Lung (tissue), 11 donors: ENCODE measurements at regions not wholly inside any gene's neighbourhood (a gene's known extent, or its start where the extent isn't known, plus 50 kb on each side); places are given as distances from the start of the nearest gene placed in this dataset.

Experiments
- ATAC-seq: fragments of 200-7000 bp; cut with Tn5 transposase; one replicate; pipeline ENCODE4 v1.9.1; 2020; ENCODE audit warnings: moderate number of reproducible peaks; ENCODE audit not compliant: insufficient read depth, low FRiP score
- DNase-seq, 3 donors: peaks; one replicate each; pipeline ENCODE4 v3.0.0-alpha.2; 2013 to 2017
- H3K27ac ChIP-seq, 2 donors: one replicate each; pipeline ENCODE4 v1.5.1; 2013; ENCODE audit warnings: mild to moderate bottlenecking in 2 of 2, moderate library complexity in 2 of 2, control low read depth in 1 of 2, inconsistent platforms in 1 of 2, low read depth in 1 of 2, low read length in 1 of 2
- H3K27me3 ChIP-seq, 3 donors: one replicate each; pipeline ENCODE4 v1.5.1; 2013; ENCODE audit warnings: low read length in 2 of 3; ENCODE audit not compliant: control insufficient read depth in 3 of 3, insufficient read depth in 3 of 3
- H3K36me3 ChIP-seq, 4 donors: one replicate each; pipeline ENCODE4 v1.5.1; 2013; ENCODE audit warnings: low read length in 4 of 4, mild to moderate bottlenecking in 1 of 4, moderate library complexity in 1 of 4; ENCODE audit not compliant: control insufficient read depth in 4 of 4, insufficient read depth in 4 of 4
- H3K4me1 ChIP-seq, 5 donors: one replicate each; pipeline ENCODE4 v1.5.1; 2013; ENCODE audit warnings: low read length in 5 of 5, mild to moderate bottlenecking in 2 of 5, moderate library complexity in 1 of 5; ENCODE audit not compliant: control insufficient read depth in 5 of 5, insufficient read depth in 5 of 5
- H3K4me3 ChIP-seq: one replicate; pipeline ENCODE4 v1.5.1; 2013; ENCODE audit warnings: mild to moderate bottlenecking, control low read depth, moderate library complexity
- H3K9ac ChIP-seq, 2 donors: one replicate each; pipeline ENCODE4 v1.5.1; 2013; ENCODE audit warnings: low read length in 2 of 2, control low read depth in 1 of 2; ENCODE audit not compliant: insufficient read depth in 1 of 2
- H3K9me3 ChIP-seq, 4 donors: one replicate each; pipeline ENCODE4 v1.5.1; 2013; ENCODE audit warnings: low read length in 3 of 4, mild to moderate bottlenecking in 1 of 4, moderate library complexity in 1 of 4; ENCODE audit not compliant: control insufficient read depth in 4 of 4, insufficient read depth in 3 of 4
- WGBS, 2 donors: extraction: QIAGEN DNeasy Blood & Tissue Kit; methylation state at CpG; one replicate each; pipeline ENCODE4 v1.1.7; 2013; 5-methylcytosine and 5-hydroxymethylcytosine counted together
- TF ChIP-seq, protein P1 (sequence below): IDR thresholded peaks from 2 replicates; pipeline ENCODE4 v1.5.1; 2012; ENCODE audit warnings: mild to moderate bottlenecking; ENCODE audit errors: control extremely low read depth, extremely low read depth
- donor health status: control.
- donor health status: control.
- donor health status: Bipolar disorder and iron deficiency.
- donor health status: healthy.
- donor health status: DM: yes; HTN: yes; CAD: no.

- H3K4me1 ChIP-seq: no peaks in the 10 kb centered on the region
- H3K27ac ChIP-seq: no peak overlapping the region
- no peak for DNase-seq
- no peak overlapping the region for H3K4me3 ChIP-seq
- 86 to 95% methylated on average over 3 of the region's 3 CpGs for WGBS, 2 donors
- TF ChIP-seq, protein P1, sequence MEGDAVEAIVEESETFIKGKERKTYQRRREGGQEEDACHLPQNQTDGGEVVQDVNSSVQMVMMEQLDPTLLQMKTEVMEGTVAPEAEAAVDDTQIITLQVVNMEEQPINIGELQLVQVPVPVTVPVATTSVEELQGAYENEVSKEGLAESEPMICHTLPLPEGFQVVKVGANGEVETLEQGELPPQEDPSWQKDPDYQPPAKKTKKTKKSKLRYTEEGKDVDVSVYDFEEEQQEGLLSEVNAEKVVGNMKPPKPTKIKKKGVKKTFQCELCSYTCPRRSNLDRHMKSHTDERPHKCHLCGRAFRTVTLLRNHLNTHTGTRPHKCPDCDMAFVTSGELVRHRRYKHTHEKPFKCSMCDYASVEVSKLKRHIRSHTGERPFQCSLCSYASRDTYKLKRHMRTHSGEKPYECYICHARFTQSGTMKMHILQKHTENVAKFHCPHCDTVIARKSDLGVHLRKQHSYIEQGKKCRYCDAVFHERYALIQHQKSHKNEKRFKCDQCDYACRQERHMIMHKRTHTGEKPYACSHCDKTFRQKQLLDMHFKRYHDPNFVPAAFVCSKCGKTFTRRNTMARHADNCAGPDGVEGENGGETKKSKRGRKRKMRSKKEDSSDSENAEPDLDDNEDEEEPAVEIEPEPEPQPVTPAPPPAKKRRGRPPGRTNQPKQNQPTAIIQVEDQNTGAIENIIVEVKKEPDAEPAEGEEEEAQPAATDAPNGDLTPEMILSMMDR: no peak
- H3K27me3 ChIP-seq: no peaks in the 10 kb centered on the region
- no peak overlapping the region for H3K9ac ChIP-seq
- peaks cover 0 to 6% (median 0%) of the 10 kb centered on the region in 4 donors for H3K9me3 ChIP-seq
- ATAC-seq: no peak
- H3K36me3 ChIP-seq: no peaks in the 10 kb centered on the region
Measured at GRCh38 chr15:46996359-46996758, 720.9 kb upstream of the SEMA6D start.

- Histone ChIP-seq H3K4me1 (no peaks in the 10 kb centered on the region), H3K36me3 (no peaks in the 10 kb centered on the region), H3K27ac (no peak overlapping the region), H3K27me3 (no peaks in the 10 kb centered on the region), H3K4me3 (no peak overlapping the region), H3K9me3 (peaks cover 0 to 4% (median 0%) of the 10 kb centered on the region in 4 donors), H3K9ac (no peak overlapping the region)
- WGBS, 2 donors: 93 to 97% methylated on average over 3 of the region's 3 CpGs
- no peak for DNase-seq
- ATAC-seq: no peak
- TF ChIP-seq, protein P1: no peak
Measured at GRCh38 chr15:46997501-46997900, 719.8 kb upstream of the SEMA6D start.

DNA sequence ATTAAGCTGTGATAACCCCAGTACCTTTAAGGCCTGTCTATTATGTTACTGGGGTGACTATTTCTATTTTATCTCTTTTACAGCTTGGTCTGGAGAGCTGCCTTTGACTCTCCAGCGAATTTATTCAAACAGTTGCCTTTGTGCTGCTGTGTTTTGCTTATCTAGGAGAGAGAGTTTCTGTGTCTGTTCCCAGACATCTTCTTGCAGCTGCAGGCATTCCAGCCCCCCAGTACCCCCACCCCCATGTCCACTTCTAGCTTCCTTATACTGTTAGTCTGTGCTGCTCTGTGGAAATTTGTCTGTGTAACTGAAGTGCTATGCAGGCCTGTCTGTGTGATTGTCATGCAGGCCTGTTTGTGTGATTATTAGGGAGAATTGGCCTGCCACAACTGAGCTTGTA is 713.7 kb upstream of the SEMA6D start:
- H3K36me3 ChIP-seq: no peaks in the 10 kb centered on the region
- TF ChIP-seq, protein P1: no peak
- 32 to 40% methylated on average over 1 of the region's 1 CpG for WGBS, 2 donors
- no peaks in the 10 kb centered on the region for H3K4me1 ChIP-seq
- no peak overlapping the region for H3K27ac ChIP-seq
- no peak overlapping the region for H3K9ac ChIP-seq
- no peak for DNase-seq
- H3K9me3 ChIP-seq: peaks cover 0 to 3% (median 0%) of the 10 kb centered on the region in 4 donors
- H3K27me3 ChIP-seq: no peaks in the 10 kb centered on the region
- ATAC-seq: no peak
- H3K4me3 ChIP-seq: no peak overlapping the region

DNA sequence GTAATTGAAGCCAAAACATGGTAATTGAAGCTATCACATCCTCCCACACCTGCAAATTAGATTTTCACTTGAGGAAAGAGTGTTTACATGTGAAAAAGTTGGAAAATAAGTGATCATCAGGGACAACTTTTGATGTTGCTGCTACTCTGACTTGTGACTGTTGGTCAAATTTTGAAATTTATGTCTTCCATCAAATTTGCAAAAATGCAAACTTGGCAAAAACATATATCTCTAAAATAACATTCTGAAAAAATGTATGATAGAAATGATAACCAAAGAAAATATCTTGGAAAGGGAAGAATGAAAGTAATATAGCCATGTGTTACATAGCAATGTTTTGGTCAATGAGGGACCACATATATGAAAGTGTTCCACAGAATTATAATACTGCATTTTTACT is 703.9 kb upstream of the SEMA6D start:
- Histone ChIP-seq H3K27ac (no peak overlapping the region), H3K36me3 (no peaks in the 10 kb centered on the region), H3K4me1 (no peaks in the 10 kb centered on the region), H3K9me3 (peaks cover 0 to 9% (median 2%) of the 10 kb centered on the region in 4 donors), H3K9ac (no peak overlapping the region), H3K27me3 (no peaks in the 10 kb centered on the region), H3K4me3 (no peak overlapping the region)
- TF ChIP-seq, protein P1: no peak
- DNase-seq (no peak), ATAC-seq (no peak)
